ENCODE measurements at regions not wholly inside any gene's neighbourhood (a gene's known extent, or its start where the extent isn't known, plus 50 kb on each side); places are given as distances from the start of the nearest gene placed in this dataset.

DNA sequence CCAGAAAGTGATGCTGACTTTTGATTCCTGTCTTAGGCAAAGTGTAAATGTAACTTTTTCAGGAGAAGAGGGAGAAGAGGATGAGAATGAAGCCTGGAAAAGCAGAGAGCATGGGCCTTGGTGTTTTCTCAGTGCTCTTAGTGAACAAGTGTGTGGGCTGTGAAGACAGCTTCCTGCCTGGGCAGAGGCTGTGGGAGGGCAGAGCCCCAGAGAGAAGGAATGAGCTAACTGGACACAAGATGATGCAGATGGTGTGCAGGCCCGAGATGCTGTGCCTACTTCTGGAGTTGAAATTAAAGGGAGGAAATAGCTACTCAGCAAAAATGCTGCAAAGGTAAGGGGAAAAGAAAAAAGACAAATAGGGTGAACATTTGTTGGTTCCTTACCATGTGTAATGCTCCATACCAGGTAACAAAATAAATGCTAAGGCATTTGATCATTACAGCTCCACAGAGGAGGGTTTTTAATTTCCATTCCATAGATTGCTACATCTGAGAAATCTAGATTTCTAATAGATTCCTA is 87.0 kb upstream of the CEP162 start:
- DNase-seq (ENCODE audit: low spot score), result no peak
- no peak overlapping the region for H3K4me2 ChIP-seq
- H3K27me3 ChIP-seq (ENCODE audit: insufficient read depth), result no peaks in the 10 kb centered on the region
- no peaks in the 10 kb centered on the region for H4K20me1 ChIP-seq (replicated peaks; ENCODE audit: insufficient read depth)
- no peak overlapping the region for H3K4me3 Mint-ChIP-seq
- H3K27ac Mint-ChIP-seq, result no peak overlapping the region
- H3K36me3 Mint-ChIP-seq (ENCODE audit: low read depth), result no peaks in the 10 kb centered on the region
- H3K9me2 ChIP-seq (ENCODE audit: insufficient read depth), result no peaks in the 10 kb centered on the region
- H3K4me1 ChIP-seq (ENCODE audit: insufficient read depth), result peaks cover under 1% of the 10 kb centered on the region; the same call in 1 of the 2 replicates
- peak overlapping the region; percentile 14; the same call in 1 of the 2 replicates for H2AFZ ChIP-seq
- H3K9me3 Mint-ChIP-seq, result no peaks in the 10 kb centered on the region
- TF ChIP-seq, protein P1, sequence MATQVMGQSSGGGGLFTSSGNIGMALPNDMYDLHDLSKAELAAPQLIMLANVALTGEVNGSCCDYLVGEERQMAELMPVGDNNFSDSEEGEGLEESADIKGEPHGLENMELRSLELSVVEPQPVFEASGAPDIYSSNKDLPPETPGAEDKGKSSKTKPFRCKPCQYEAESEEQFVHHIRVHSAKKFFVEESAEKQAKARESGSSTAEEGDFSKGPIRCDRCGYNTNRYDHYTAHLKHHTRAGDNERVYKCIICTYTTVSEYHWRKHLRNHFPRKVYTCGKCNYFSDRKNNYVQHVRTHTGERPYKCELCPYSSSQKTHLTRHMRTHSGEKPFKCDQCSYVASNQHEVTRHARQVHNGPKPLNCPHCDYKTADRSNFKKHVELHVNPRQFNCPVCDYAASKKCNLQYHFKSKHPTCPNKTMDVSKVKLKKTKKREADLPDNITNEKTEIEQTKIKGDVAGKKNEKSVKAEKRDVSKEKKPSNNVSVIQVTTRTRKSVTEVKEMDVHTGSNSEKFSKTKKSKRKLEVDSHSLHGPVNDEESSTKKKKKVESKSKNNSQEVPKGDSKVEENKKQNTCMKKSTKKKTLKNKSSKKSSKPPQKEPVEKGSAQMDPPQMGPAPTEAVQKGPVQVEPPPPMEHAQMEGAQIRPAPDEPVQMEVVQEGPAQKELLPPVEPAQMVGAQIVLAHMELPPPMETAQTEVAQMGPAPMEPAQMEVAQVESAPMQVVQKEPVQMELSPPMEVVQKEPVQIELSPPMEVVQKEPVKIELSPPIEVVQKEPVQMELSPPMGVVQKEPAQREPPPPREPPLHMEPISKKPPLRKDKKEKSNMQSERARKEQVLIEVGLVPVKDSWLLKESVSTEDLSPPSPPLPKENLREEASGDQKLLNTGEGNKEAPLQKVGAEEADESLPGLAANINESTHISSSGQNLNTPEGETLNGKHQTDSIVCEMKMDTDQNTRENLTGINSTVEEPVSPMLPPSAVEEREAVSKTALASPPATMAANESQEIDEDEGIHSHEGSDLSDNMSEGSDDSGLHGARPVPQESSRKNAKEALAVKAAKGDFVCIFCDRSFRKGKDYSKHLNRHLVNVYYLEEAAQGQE (IDR thresholded peaks at IDR 0.05; ENCODE audit: unreplicated experiment), result no peak
- TF ChIP-seq EZH2phosphoT487 (IDR thresholded peaks at IDR 0.05; ENCODE audit: unreplicated experiment), result no peak
- TF ChIP-seq POLR2AphosphoS5 (IDR thresholded peaks at IDR 0.05; ENCODE audit: low read depth), result no peak
- TF ChIP-seq NANOG (IDR thresholded peaks at IDR 0.05; ENCODE audit: borderline replicate concordance), result no peak
- no peaks in the 10 kb centered on the region for H3K4me1 Mint-ChIP-seq
- no peaks in the 10 kb centered on the region for H3K27me3 Mint-ChIP-seq (ENCODE audit: insufficient read depth, low read depth, poor library complexity)
- H3F3A ChIP-seq (replicated peaks; ENCODE audit: low read depth), result no peaks in the 10 kb centered on the region
- H3K36me3 ChIP-seq (ENCODE audit: insufficient read depth), result no peaks in the 10 kb centered on the region
- H3K79me2 ChIP-seq (replicated peaks; ENCODE audit: insufficient read depth), result no peaks in the 10 kb centered on the region
- no peak for ATAC-seq
- no peak overlapping the region for H3K27ac ChIP-seq (ENCODE audit: low read depth)
- no peak overlapping the region for H3K4me3 ChIP-seq

DNA sequence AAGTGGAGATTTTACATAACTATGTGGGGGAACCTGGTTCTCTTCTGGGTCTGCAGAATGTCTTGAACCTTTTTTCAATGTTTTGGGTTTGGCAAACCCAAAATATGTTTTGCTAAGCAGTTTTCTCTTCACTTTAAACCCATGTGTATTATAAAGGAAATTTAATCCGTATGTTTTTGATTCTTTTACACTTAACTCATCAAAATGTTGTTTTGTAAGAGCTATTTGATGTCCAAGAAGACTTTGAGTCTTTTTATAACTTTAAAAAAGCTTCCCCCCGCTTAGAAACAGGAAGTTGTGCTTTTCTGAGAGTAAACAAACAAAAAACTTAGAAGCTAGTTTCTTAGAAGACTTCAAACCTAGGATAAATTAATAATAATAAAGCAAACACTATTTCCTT is 81.9 kb upstream of the CEP162 start:
- H3K4me2 ChIP-seq, result no peak overlapping the region
- H3K27me3 Mint-ChIP-seq (ENCODE audit: insufficient read depth, low read depth, poor library complexity), result no peaks in the 10 kb centered on the region
- H3K79me2 ChIP-seq (replicated peaks; ENCODE audit: insufficient read depth), result no peaks in the 10 kb centered on the region
- no peak overlapping the region for H2AFZ ChIP-seq
- no peaks in the 10 kb centered on the region for H3K36me3 ChIP-seq (ENCODE audit: insufficient read depth)
- no peak overlapping the region for H3K4me3 ChIP-seq
- H3K27ac ChIP-seq (ENCODE audit: low read depth), result no peak overlapping the region
- no peak overlapping the region for H3K27ac Mint-ChIP-seq
- H3K9me2 ChIP-seq (ENCODE audit: insufficient read depth), result no peaks in the 10 kb centered on the region
- no peaks in the 10 kb centered on the region for H4K20me1 ChIP-seq (replicated peaks; ENCODE audit: insufficient read depth)
- ATAC-seq (no peak), DNase-seq (ENCODE audit: low spot score) (no peak)
- H3F3A ChIP-seq (replicated peaks; ENCODE audit: low read depth), result no peaks in the 10 kb centered on the region
- H3K4me1 Mint-ChIP-seq, result no peaks in the 10 kb centered on the region; the same call in 2 of the 3 replicates
- no peaks in the 10 kb centered on the region for H3K27me3 ChIP-seq (ENCODE audit: insufficient read depth)
- no peaks in the 10 kb centered on the region for H3K9me3 Mint-ChIP-seq
- H3K4me1 ChIP-seq (ENCODE audit: insufficient read depth), result peaks cover 5% of the 10 kb centered on the region; the same call in 1 of the 2 replicates
- H3K36me3 Mint-ChIP-seq (ENCODE audit: low read depth), result no peaks in the 10 kb centered on the region
- H3K4me3 Mint-ChIP-seq, result no peak overlapping the region
- no peak for TF ChIP-seq EZH2phosphoT487 (IDR thresholded peaks at IDR 0.05; ENCODE audit: unreplicated experiment)
- TF ChIP-seq CTCF (conservative IDR thresholded peaks at IDR 0.05; ENCODE audit: low read depth in 2 of 2), result no peak
- TF ChIP-seq JUNB (IDR thresholded peaks at IDR 0.05; ENCODE audit: unreplicated experiment), result no peak
- TF ChIP-seq, protein P2, sequence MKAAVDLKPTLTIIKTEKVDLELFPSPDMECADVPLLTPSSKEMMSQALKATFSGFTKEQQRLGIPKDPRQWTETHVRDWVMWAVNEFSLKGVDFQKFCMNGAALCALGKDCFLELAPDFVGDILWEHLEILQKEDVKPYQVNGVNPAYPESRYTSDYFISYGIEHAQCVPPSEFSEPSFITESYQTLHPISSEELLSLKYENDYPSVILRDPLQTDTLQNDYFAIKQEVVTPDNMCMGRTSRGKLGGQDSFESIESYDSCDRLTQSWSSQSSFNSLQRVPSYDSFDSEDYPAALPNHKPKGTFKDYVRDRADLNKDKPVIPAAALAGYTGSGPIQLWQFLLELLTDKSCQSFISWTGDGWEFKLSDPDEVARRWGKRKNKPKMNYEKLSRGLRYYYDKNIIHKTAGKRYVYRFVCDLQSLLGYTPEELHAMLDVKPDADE (IDR thresholded peaks at IDR 0.05), result no peak
- TF ChIP-seq ZNF114 (CRISPR knock-in tag; IDR thresholded peaks at IDR 0.05), result no peak
- no peak for TF ChIP-seq POLR2AphosphoS5 (IDR thresholded peaks at IDR 0.05; ENCODE audit: low read depth)
- TF ChIP-seq EZH2 (IDR thresholded peaks at IDR 0.05; ENCODE audit: low read depth, unreplicated experiment), result no peak
